ENCODE measurements at regions not wholly inside any gene's neighbourhood (a gene's known extent, or its start where the extent isn't known, plus 50 kb on each side); places are given as distances from the start of the nearest gene placed in this dataset.
"Not testable (repeated sequence)": the region's sequence is repeated elsewhere in the genome, so short reads cannot be mapped to it uniquely, and the experiment has no call there.

DNA sequence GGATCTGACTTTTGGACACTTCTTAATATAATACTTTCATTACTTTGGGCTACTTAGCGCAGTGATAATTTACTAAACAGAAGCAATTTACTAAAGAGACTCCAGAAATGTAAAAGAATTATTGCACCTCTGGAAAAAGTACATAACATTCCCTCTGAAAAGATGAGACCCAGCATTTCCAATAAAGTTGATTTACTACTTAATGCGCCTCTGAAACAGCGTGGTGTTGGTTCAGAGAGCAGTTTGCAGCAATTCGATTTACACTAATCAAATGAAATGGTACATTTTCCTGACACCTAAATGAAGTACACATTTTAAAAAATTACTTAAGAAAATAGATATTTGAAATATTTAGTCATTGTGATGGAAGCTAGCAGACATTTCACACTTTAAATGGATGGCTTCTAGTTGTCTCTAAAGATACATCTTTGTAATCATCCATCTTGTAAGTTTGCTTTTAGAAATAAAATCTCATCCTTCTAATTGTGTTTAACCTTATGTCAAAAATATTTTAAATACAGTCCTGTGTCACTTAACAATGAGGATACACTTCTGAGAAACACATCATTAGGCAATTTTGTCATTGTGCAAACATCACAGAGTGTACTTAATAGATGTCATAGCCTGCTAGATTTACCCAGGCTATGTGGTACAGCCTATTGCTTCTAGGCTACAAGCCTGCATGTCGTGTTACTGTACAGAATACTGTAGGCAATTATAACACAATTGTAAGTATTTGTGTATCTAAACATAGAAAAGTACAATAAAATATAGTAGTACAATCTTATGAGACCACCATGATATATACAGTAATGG, 284.6 kb upstream of the UBE2E3 start:
- Histone ChIP-seq H3K27me3 (ENCODE audit: low read length) (no peaks in the 10 kb centered on the region), H3K27ac (ENCODE audit: low read length) (no peak overlapping the region), H3K9me3 (ENCODE audit: low read length) (no peaks in the 10 kb centered on the region), H3K4me1 (ENCODE audit: insufficient read depth, low read length) (peaks cover 42% of the 10 kb centered on the region), H3K4me2 (ENCODE audit: low read length) (peak overlapping the region; percentile 91), H3K36me3 (ENCODE audit: low read depth, low read length) (no peaks in the 10 kb centered on the region), H3K9ac (ENCODE audit: low read length) (peak overlapping the region; percentile 40), H3K4me3 (ENCODE audit: low read length) (peak overlapping the region; percentile 75), H3K79me2 (ENCODE audit: low read length) (peaks cover 52% of the 10 kb centered on the region), H4K20me1 (ENCODE audit: low read length) (no peaks in the 10 kb centered on the region), H3K9me2 (replicated peaks; ENCODE audit: low read length) (no peaks in the 10 kb centered on the region), H2AFZ (ENCODE audit: low read length) (peak overlapping the region; percentile 47), H3F3A (ENCODE audit: low read length, unreplicated experiment) (no peaks in the 10 kb centered on the region)
- DNase-seq (peak; percentile 72), ATAC-seq (peak; percentile 56)
- no peak for TF ChIP-seq EZH2 (IDR thresholded peaks at IDR 0.05; ENCODE audit: low read length, unreplicated experiment)
- intact Hi-C loops (cut with micrococcal nuclease), result loop anchor here (10.0 kb wide), 1 partner anchor 571 kb away; no protein-coding TSS in a partner anchor
- POLR2A ChIA-PET (ENCODE audit: unreplicated experiment), result interaction anchor here (0.5 kb wide), 1 partner anchor 364 kb away, joined by 4 read pairs; no protein-coding TSS in a partner anchor
- no TSS peak for BruUV-seq (replicated peaks)
- CTCF ChIA-PET, result interaction anchor here (0.6 kb wide), 1 partner anchor 570 kb away, joined by 7 read pairs; no protein-coding TSS in a partner anchor

GRCh38 chr2:180694445-180695421, 285.7 kb upstream of the UBE2E3 start:
- intact Hi-C loops (cut with micrococcal nuclease), result loop anchor here (5.0 to 10.0 kb wide), 4 partner anchors 48 to 570 kb away; no protein-coding TSS in a partner anchor
- DNase-seq (no peak), ATAC-seq (no peak)
- Histone ChIP-seq H4K20me1 (ENCODE audit: low read length) (no peaks in the 10 kb centered on the region), H3K9me2 (replicated peaks; ENCODE audit: low read length) (no peaks in the 10 kb centered on the region), H2AFZ (ENCODE audit: low read length) (peak overlapping the region; percentile 47), H3K79me2 (ENCODE audit: low read length) (peaks cover 48% of the 10 kb centered on the region), H3K9ac (ENCODE audit: low read length) (peak overlapping the region; percentile 40), H3K4me1 (ENCODE audit: insufficient read depth, low read length) (peaks cover 50% of the 10 kb centered on the region), H3K9me3 (ENCODE audit: low read length) (no peaks in the 10 kb centered on the region), H3K4me2 (ENCODE audit: low read length) (peak overlapping the region; percentile 91), H3F3A (ENCODE audit: low read length, unreplicated experiment) (no peaks in the 10 kb centered on the region), H3K27ac (ENCODE audit: low read length) (no peak overlapping the region), H3K27me3 (ENCODE audit: low read length) (no peaks in the 10 kb centered on the region), H3K4me3 (ENCODE audit: low read length) (peak overlapping the region; percentile 75), H3K36me3 (ENCODE audit: low read depth, low read length) (no peaks in the 10 kb centered on the region)
- ChIA-PET POLR2A (ENCODE audit: unreplicated experiment) (interaction anchor here (0.5 kb wide), 1 partner anchor 365 kb away, joined by 4 read pairs; no protein-coding TSS in a partner anchor), CTCF (no interaction called here)
- TF ChIP-seq EZH2phosphoT487 (IDR thresholded peaks at IDR 0.05; ENCODE audit: borderline replicate concordance, low read length), result no peak
- TF ChIP-seq EZH2 (IDR thresholded peaks at IDR 0.05; ENCODE audit: low read length, unreplicated experiment), result no peak
- TF ChIP-seq, protein P1, sequence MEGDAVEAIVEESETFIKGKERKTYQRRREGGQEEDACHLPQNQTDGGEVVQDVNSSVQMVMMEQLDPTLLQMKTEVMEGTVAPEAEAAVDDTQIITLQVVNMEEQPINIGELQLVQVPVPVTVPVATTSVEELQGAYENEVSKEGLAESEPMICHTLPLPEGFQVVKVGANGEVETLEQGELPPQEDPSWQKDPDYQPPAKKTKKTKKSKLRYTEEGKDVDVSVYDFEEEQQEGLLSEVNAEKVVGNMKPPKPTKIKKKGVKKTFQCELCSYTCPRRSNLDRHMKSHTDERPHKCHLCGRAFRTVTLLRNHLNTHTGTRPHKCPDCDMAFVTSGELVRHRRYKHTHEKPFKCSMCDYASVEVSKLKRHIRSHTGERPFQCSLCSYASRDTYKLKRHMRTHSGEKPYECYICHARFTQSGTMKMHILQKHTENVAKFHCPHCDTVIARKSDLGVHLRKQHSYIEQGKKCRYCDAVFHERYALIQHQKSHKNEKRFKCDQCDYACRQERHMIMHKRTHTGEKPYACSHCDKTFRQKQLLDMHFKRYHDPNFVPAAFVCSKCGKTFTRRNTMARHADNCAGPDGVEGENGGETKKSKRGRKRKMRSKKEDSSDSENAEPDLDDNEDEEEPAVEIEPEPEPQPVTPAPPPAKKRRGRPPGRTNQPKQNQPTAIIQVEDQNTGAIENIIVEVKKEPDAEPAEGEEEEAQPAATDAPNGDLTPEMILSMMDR (conservative IDR thresholded peaks at IDR 0.05; ENCODE audit: low read depth, low read length), result no peak
- BruUV-seq (replicated peaks), result no TSS peak

GRCh38 chr2:180692322-180692721, 288.1 kb upstream of the UBE2E3 start:
- no peaks in the 10 kb centered on the region for H3K9me2 ChIP-seq (replicated peaks; ENCODE audit: low read length)
- peak overlapping the region; percentile 65 for H3K9ac ChIP-seq (ENCODE audit: low read length)
- DNase-seq (peak; percentile 92), ATAC-seq (peak; percentile 78)
- TSS peak; percentile 72 for BruUV-seq (replicated peaks)
- H3K4me2 ChIP-seq (ENCODE audit: low read length), result peak overlapping the region; percentile 91
- H4K20me1 ChIP-seq (ENCODE audit: low read length), result no peaks in the 10 kb centered on the region
- ChIA-PET POLR2A (ENCODE audit: unreplicated experiment) (interaction anchor here (0.6 to 0.7 kb wide), 4 partner anchors 27 to 292 kb away, joined by 3 read pairs; no protein-coding TSS in a partner anchor), CTCF (no interaction called here)
- H3K27me3 ChIP-seq (ENCODE audit: low read length), result no peaks in the 10 kb centered on the region
- H3F3A ChIP-seq (ENCODE audit: low read length, unreplicated experiment), result no peaks in the 10 kb centered on the region
- no peak overlapping the region for H2AFZ ChIP-seq (ENCODE audit: low read length)
- TF ChIP-seq EZH2 (IDR thresholded peaks at IDR 0.05; ENCODE audit: low read length, unreplicated experiment) (no peak), EZH2phosphoT487 (IDR thresholded peaks at IDR 0.05; ENCODE audit: borderline replicate concordance, low read length) (no peak)
- TF ChIP-seq, protein P1 (conservative IDR thresholded peaks at IDR 0.05; ENCODE audit: low read depth, low read length), result no peak
- H3K9me3 ChIP-seq (ENCODE audit: low read length), result no peaks in the 10 kb centered on the region
- peaks cover 48% of the 10 kb centered on the region for H3K79me2 ChIP-seq (ENCODE audit: low read length)
- no peaks in the 10 kb centered on the region for H3K36me3 ChIP-seq (ENCODE audit: low read depth, low read length)
- H3K4me1 ChIP-seq (ENCODE audit: insufficient read depth, low read length), result peaks cover 50% of the 10 kb centered on the region
- peak overlapping the region; percentile 75 for H3K4me3 ChIP-seq (ENCODE audit: low read length)
- H3K27ac ChIP-seq (ENCODE audit: low read length), result peak overlapping the region; percentile 81
- intact Hi-C loops (cut with micrococcal nuclease), result loop anchor here (1.0 to 10.0 kb wide), 6 partner anchors 50 to 568 kb away; partner anchors contain the start of gene UBE2E3

DNA sequence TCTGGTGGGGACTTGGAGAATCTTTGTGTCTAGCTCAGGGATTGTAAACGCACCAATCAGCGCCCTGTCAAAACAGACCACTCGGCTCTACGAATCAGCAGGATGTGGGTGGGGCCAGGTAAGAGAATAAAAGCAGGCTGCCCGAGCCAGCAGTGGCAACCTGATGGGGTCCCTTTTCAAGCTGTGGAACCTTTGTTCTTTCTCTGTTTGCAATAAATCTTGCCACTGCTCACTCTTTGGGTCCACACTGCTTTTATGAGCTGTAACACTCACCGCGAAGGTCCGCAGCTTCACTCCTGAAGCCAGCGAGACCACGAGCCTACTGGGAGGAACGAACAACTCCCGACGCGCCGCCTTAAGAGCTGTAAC, 288.6 kb upstream of the UBE2E3 start:
- CTCF ChIA-PET; H3F3A ChIP-seq (ENCODE audit: low read length, unreplicated experiment); H3K9me3 ChIP-seq (ENCODE audit: low read length); H3K9me2 ChIP-seq (replicated peaks; ENCODE audit: low read length); H3K36me3 ChIP-seq (ENCODE audit: low read depth, low read length); H2AFZ ChIP-seq (ENCODE audit: low read length); H3K27me3 ChIP-seq (ENCODE audit: low read length); H4K20me1 ChIP-seq (ENCODE audit: low read length): not testable (repeated sequence)
- TSS peak; percentile 75 for BruUV-seq (replicated peaks)
- Histone ChIP-seq H3K9ac (ENCODE audit: low read length) (peak overlapping the region; percentile 65), H3K4me1 (ENCODE audit: insufficient read depth, low read length) (peaks cover 50% of the 10 kb centered on the region), H3K4me3 (ENCODE audit: low read length) (peak overlapping the region; percentile 75), H3K79me2 (ENCODE audit: low read length) (peaks cover 45% of the 10 kb centered on the region), H3K27ac (ENCODE audit: low read length) (peak overlapping the region; percentile 81), H3K4me2 (ENCODE audit: low read length) (peak overlapping the region; percentile 91)
- POLR2A ChIA-PET (ENCODE audit: unreplicated experiment), result interaction anchor here (0.6 to 0.7 kb wide), 4 partner anchors 37 to 292 kb away, joined by 3 to 5 read pairs (median 3); no protein-coding TSS in a partner anchor
- DNase-seq (peak; percentile 42), ATAC-seq (peak; percentile 14)
- intact Hi-C loops (cut with micrococcal nuclease), result loop anchor here (1.0 to 10.0 kb wide), 6 partner anchors 50 to 567 kb away; partner anchors contain the start of gene UBE2E3
